ENCODE measurements at regions not wholly inside any gene's neighbourhood (a gene's known extent, or its start where the extent isn't known, plus 50 kb on each side); places are given as distances from the start of the nearest gene placed in this dataset.

- H3K4me3 ChIP-seq (replicated peaks; ENCODE audit: low read depth, low read length), result no peak overlapping the region
- no peak for DNase-seq (ENCODE audit: low read depth)
- TF ChIP-seq CTCF (IDR thresholded peaks at IDR 0.05; ENCODE audit: low read length, missing control alignments), result no peak
Measured at GRCh38 chr9:90449213-90449925, 193.3 kb downstream of the DIRAS2 start.

GRCh38 chr9:90451804-90452203, 190.8 kb downstream of the DIRAS2 start:
- no peak for TF ChIP-seq CTCF (IDR thresholded peaks at IDR 0.05; ENCODE audit: low read length, missing control alignments)
- DNase-seq (ENCODE audit: low read depth), result no peak
- no peak overlapping the region for H3K4me3 ChIP-seq (replicated peaks; ENCODE audit: low read depth, low read length)

GRCh38 chr9:90455316-90455715, 187.3 kb downstream of the DIRAS2 start:
- no peak for DNase-seq (ENCODE audit: low read depth)
- no peak for TF ChIP-seq CTCF (IDR thresholded peaks at IDR 0.05; ENCODE audit: low read length, missing control alignments)
- H3K4me3 ChIP-seq (replicated peaks; ENCODE audit: low read depth, low read length), result no peak overlapping the region

- DNase-seq (ENCODE audit: low read depth), result no peak
- no peak overlapping the region for H3K4me3 ChIP-seq (replicated peaks; ENCODE audit: low read depth, low read length)
- TF ChIP-seq CTCF (IDR thresholded peaks at IDR 0.05; ENCODE audit: low read length, missing control alignments), result no peak
Measured at GRCh38 chr9:90457386-90458190, 185.0 kb downstream of the DIRAS2 start.

GRCh38 chr9:90458485-90458884, 184.1 kb downstream of the DIRAS2 start:
- TF ChIP-seq CTCF (IDR thresholded peaks at IDR 0.05; ENCODE audit: low read length, missing control alignments), result no peak
- no peak for DNase-seq (ENCODE audit: low read depth)
- no peak overlapping the region for H3K4me3 ChIP-seq (replicated peaks; ENCODE audit: low read depth, low read length)

GRCh38 chr9:90459321-90459720, 183.3 kb downstream of the DIRAS2 start:
- H3K4me3 ChIP-seq (replicated peaks; ENCODE audit: low read depth, low read length), result no peak overlapping the region
- no peak for DNase-seq (ENCODE audit: low read depth)
- no peak for TF ChIP-seq CTCF (IDR thresholded peaks at IDR 0.05; ENCODE audit: low read length, missing control alignments)
